ENCODE measurements at regions not wholly inside any gene's neighbourhood (a gene's known extent, or its start where the extent isn't known, plus 50 kb on each side); places are given as distances from the start of the nearest gene placed in this dataset.

GRCh38 chr1:201769966-201770365, 59.0 kb upstream of the IPO9 start:
- H3K4me1 Mint-ChIP-seq: no peaks in the 10 kb centered on the region
- H3K27me3 Mint-ChIP-seq: no peaks in the 10 kb centered on the region
- peaks cover 0 to 8% of the 10 kb centered on the region in 2 donors for H3K9me3 Mint-ChIP-seq
- H3K4me3 Mint-ChIP-seq: no peak overlapping the region
- ATAC-seq: no peak
- DNase-seq: no peak
- no peak overlapping the region for H3K27ac Mint-ChIP-seq

GRCh38 chr1:201771466-201771865, 57.5 kb upstream of the IPO9 start:
- ATAC-seq: no peak
- no peak overlapping the region for H3K27ac Mint-ChIP-seq
- no peaks in the 10 kb centered on the region for H3K4me1 Mint-ChIP-seq
- H3K9me3 Mint-ChIP-seq: peaks cover 0 to 8% of the 10 kb centered on the region in 2 donors
- no peak for DNase-seq
- H3K27me3 Mint-ChIP-seq: no peaks in the 10 kb centered on the region
- H3K4me3 Mint-ChIP-seq: no peak overlapping the region

DNA sequence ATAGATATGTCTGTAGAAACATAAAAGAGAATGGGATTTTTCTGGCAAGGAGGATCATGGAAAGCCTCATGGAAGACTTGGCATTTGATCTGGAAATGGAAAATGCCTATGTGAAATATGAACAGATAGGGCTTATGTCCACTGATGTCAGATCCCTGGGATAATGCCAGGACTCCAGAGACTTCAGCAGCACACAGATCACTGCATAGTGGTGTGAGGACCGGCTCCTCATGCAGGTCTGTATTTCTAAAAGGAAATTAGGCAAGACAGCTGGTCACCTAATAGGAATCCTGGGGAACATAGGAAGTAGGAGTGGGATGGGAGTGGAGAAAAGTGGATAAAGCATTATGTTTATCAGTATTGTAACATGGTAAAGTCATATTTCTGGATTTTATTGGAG, 56.8 kb upstream of the IPO9 start:
- Mint-ChIP-seq H3K27ac (no peak overlapping the region), H3K4me3 (no peak overlapping the region), H3K9me3 (peaks cover 0 to 8% of the 10 kb centered on the region in 2 donors), H3K27me3 (no peaks in the 10 kb centered on the region), H3K4me1 (no peaks in the 10 kb centered on the region)
- DNase-seq (no peak), ATAC-seq (no peak)

GRCh38 chr1:201773764-201774163, 55.2 kb upstream of the IPO9 start:
- no peak for ATAC-seq
- Mint-ChIP-seq H3K4me3 (no peak overlapping the region), H3K27ac (no peak overlapping the region), H3K4me1 (no peaks in the 10 kb centered on the region), H3K27me3 (no peaks in the 10 kb centered on the region), H3K9me3 (peaks cover 0 to 8% of the 10 kb centered on the region in 2 donors)
- DNase-seq: no peak

- Mint-ChIP-seq H3K4me1 (no peaks in the 10 kb centered on the region), H3K9me3 (peaks cover 0 to 8% of the 10 kb centered on the region in 2 donors), H3K27me3 (no peaks in the 10 kb centered on the region), H3K4me3 (no peak overlapping the region), H3K27ac (no peak overlapping the region)
- no peak for DNase-seq
- ATAC-seq: no peak
These were observed 54.6 kb upstream of the IPO9 start for GRCh38 chr1:201774224-201774982.

DNA sequence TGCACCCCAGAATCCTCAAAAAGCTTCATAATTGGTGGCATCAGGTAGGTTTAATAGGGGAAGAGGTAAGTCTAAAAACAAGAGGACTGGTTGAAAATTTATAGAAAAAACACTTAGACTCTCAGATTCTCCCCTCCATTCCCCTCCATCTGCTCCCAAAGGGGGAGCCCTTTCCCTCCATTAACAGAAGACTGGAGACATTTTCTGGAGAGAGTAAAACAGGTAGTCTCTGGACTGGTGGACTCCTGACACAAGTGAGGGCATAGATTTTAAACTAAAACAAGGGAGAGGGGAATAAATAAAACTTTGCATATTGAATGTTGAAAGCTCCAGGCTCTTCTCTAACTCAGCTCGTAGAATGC, 54.0 kb upstream of the IPO9 start:
- peaks cover 0 to 6% of the 10 kb centered on the region in 2 donors for H3K9me3 Mint-ChIP-seq
- no peaks in the 10 kb centered on the region for H3K4me1 Mint-ChIP-seq
- DNase-seq (no peak), ATAC-seq (no peak)
- H3K27me3 Mint-ChIP-seq: no peaks in the 10 kb centered on the region
- H3K27ac Mint-ChIP-seq: no peak overlapping the region
- no peak overlapping the region for H3K4me3 Mint-ChIP-seq

- Mint-ChIP-seq H3K27ac (no peak overlapping the region), H3K4me1 (no peaks in the 10 kb centered on the region), H3K27me3 (no peaks in the 10 kb centered on the region), H3K4me3 (no peak overlapping the region), H3K9me3 (peaks cover 0 to 2% of the 10 kb centered on the region in 2 donors)
- DNase-seq (no peak), ATAC-seq (no peak)
These were observed 53.6 kb upstream of the IPO9 start for GRCh38 chr1:201775380-201775779.

DNA sequence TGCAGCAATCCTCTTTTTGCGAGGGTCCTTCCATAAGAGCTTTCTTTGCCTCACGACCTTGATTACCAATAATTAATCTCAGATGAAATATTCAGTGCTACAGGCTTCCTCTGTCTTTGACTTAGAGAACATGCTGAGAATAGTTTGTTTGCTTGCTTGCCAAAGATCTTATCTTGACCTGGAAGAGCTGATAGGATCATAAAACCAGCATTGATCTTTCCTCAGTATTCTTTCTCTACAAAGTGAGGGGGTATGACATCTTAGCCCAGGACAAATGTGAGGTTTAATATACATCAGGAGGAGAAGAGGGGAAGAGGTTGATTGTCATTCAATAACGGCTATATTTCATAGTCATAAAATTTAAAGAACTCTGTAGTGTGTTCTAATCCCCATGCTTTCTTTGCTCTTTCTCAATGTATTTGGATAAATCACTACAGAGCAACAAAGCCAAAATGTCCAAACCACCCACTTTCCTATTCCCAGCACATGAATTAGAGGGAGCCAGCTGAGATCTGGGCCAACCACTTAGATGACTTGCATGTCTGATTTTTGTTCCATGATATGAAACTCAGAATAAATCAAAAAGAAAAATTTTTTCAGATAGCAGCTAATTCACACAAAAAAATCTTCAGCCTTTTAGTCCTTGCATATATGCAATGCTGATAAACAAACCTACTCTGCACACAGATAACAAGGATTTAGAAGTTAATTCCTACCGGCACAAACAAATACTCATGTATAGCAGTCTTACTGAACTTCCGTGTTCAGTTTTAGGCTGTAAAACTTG, 50.5 kb upstream of the IPO9 start:
- no peaks in the 10 kb centered on the region for H3K9me3 Mint-ChIP-seq
- ATAC-seq: no peak
- H3K4me1 Mint-ChIP-seq: no peaks in the 10 kb centered on the region
- no peak overlapping the region for H3K27ac Mint-ChIP-seq
- H3K4me3 Mint-ChIP-seq: no peak overlapping the region
- no peak for DNase-seq
- no peaks in the 10 kb centered on the region for H3K27me3 Mint-ChIP-seq
